Stimulated activated naive CD8-positive, alpha-beta T cell treated with anti-CD3 and anti-CD28 coated beads, Interleukin-15, Interleukin-2, amounts not matched to agents 100 ng/mL and 50 ng/mL, for 24 hours (primary cell): ENCODE measurements at regions not wholly inside any gene's neighbourhood (a gene's known extent, or its start where the extent isn't known, plus 50 kb on each side); places are given as distances from the start of the nearest gene placed in this dataset.

Source experiments
- H3K27ac Mint-ChIP-seq: one replicate; pipeline ENCODE4 v1.8.0; 2021; ENCODE audit warnings: mild to moderate bottlenecking, mixed read lengths
- H3K27me3 Mint-ChIP-seq: one replicate; pipeline ENCODE4 v1.8.0; 2021; ENCODE audit warnings: mixed read lengths
- H3K36me3 Mint-ChIP-seq: one replicate; pipeline ENCODE4 v1.8.0; 2021; ENCODE audit warnings: low read depth, mixed read lengths
- H3K4me1 Mint-ChIP-seq: one replicate; pipeline ENCODE4 v1.8.0; 2021; ENCODE audit warnings: low read depth, mixed read lengths
- H3K4me3 Mint-ChIP-seq: one replicate; pipeline ENCODE4 v1.8.0; 2021; ENCODE audit warnings: mild to moderate bottlenecking, mixed read lengths
- H3K9me3 Mint-ChIP-seq: one replicate; pipeline ENCODE4 v1.8.0; 2021; ENCODE audit warnings: mixed read lengths

DNA sequence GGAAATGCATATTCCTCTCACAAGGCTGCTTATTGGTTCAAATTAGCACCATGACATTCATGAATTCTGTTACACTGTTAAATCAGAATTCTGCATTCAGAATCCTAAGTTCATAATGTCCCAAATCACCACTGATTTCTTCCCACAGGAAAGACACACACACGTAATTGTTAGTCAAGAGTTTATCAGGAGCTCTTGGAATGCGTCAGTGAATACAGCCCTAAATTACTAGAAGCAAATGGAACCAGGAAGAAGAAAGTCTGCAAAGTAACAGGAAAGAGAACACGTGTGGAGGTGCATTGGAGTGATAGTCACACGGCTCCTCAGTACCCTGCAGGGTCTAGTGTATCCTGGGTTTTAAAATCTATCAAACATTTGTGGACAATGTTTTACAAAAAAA, 110.2 kb downstream of the ANXA2R start:
- no peaks in the 10 kb centered on the region for H3K36me3 Mint-ChIP-seq
- peaks cover 5% of the 10 kb centered on the region for H3K9me3 Mint-ChIP-seq
- no peaks in the 10 kb centered on the region for H3K4me1 Mint-ChIP-seq
- no peaks in the 10 kb centered on the region for H3K27me3 Mint-ChIP-seq
- no peak overlapping the region for H3K27ac Mint-ChIP-seq
- no peak overlapping the region for H3K4me3 Mint-ChIP-seq

DNA sequence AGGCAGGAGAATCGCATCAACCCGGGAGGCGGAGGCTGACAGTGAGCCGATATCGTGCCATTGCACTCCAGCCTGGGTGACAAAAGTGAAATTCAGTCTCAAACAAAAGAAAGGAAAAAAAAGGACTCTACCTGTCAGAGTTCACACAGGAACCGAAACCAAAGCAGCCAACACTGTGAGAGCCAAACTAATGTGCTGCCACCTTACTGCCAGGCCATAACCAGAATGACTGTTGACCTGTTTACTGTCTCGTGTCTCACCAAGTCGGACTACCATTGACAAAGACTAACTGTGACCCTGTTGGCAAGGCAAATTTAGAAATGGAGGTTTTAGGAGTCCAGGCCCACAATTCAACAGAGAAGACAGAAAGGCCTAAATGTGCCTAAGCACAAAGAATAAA, 112.4 kb downstream of the ANXA2R start:
- H3K4me3 Mint-ChIP-seq, result no peak overlapping the region
- H3K9me3 Mint-ChIP-seq, result peaks cover under 1% of the 10 kb centered on the region
- H3K27ac Mint-ChIP-seq, result no peak overlapping the region
- H3K36me3 Mint-ChIP-seq, result no peaks in the 10 kb centered on the region
- H3K27me3 Mint-ChIP-seq, result no peaks in the 10 kb centered on the region
- no peaks in the 10 kb centered on the region for H3K4me1 Mint-ChIP-seq

- no peak overlapping the region for H3K27ac Mint-ChIP-seq
- H3K4me1 Mint-ChIP-seq, result no peaks in the 10 kb centered on the region
- no peak overlapping the region for H3K4me3 Mint-ChIP-seq
- no peaks in the 10 kb centered on the region for H3K9me3 Mint-ChIP-seq
- H3K36me3 Mint-ChIP-seq, result no peaks in the 10 kb centered on the region
- H3K27me3 Mint-ChIP-seq, result no peaks in the 10 kb centered on the region
Observed at GRCh38 chr5:42924686-42925085, 113.0 kb upstream of the SELENOP start.

DNA sequence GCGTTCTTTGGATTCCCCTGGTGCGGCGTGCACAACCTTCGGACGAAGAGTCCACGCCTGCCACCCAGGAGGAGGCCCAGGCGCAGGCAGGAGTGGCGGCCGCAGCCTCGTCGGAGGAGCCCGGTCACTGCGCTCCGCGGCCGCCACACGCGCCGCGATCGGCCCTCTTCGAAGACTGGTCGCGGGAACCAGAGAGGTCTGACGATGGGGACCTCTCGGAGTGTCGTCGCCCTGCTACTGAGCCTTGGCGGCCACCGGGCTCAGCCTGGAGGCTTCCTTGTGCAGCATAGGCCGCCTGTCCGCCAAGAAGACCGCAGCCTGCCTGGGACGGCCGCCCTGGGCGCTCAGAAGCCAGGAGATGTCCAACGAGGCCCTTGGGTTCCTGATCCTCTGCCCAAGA, 112.5 kb upstream of the SELENOP start:
- H3K4me3 Mint-ChIP-seq, result no peak overlapping the region
- no peak overlapping the region for H3K27ac Mint-ChIP-seq
- H3K9me3 Mint-ChIP-seq, result no peaks in the 10 kb centered on the region
- H3K27me3 Mint-ChIP-seq, result no peaks in the 10 kb centered on the region
- H3K4me1 Mint-ChIP-seq, result no peaks in the 10 kb centered on the region
- H3K36me3 Mint-ChIP-seq, result no peaks in the 10 kb centered on the region

DNA sequence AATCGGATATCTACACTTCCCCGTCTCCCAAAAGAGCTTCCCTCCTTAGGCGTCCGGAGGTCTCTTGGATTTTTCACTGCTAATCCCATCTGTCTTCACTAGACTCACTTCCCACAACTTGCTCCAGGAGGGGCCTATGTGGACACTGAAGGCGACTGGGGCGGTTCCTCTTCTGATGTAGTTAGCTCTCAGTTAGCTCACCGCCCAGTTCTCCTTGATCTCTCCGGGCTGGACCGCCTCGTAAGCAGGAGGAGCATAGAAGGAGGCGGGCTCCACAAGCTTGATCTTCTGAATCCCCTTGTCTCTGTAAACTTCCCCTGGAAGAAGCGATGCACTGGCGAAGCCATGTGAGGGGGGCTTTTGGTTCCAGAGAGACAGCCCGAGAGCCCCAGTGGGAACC, 112.0 kb upstream of the SELENOP start:
- Mint-ChIP-seq H3K36me3 (no peaks in the 10 kb centered on the region), H3K4me1 (no peaks in the 10 kb centered on the region), H3K27me3 (no peaks in the 10 kb centered on the region), H3K9me3 (no peaks in the 10 kb centered on the region), H3K27ac (no peak overlapping the region), H3K4me3 (no peak overlapping the region)

- H3K27me3 Mint-ChIP-seq, result no peaks in the 10 kb centered on the region
- H3K4me3 Mint-ChIP-seq, result no peak overlapping the region
- H3K27ac Mint-ChIP-seq, result no peak overlapping the region
- H3K36me3 Mint-ChIP-seq, result no peaks in the 10 kb centered on the region
- no peaks in the 10 kb centered on the region for H3K4me1 Mint-ChIP-seq
- H3K9me3 Mint-ChIP-seq, result no peaks in the 10 kb centered on the region
Observed at GRCh38 chr5:42919600-42919999, 107.9 kb upstream of the SELENOP start.

DNA sequence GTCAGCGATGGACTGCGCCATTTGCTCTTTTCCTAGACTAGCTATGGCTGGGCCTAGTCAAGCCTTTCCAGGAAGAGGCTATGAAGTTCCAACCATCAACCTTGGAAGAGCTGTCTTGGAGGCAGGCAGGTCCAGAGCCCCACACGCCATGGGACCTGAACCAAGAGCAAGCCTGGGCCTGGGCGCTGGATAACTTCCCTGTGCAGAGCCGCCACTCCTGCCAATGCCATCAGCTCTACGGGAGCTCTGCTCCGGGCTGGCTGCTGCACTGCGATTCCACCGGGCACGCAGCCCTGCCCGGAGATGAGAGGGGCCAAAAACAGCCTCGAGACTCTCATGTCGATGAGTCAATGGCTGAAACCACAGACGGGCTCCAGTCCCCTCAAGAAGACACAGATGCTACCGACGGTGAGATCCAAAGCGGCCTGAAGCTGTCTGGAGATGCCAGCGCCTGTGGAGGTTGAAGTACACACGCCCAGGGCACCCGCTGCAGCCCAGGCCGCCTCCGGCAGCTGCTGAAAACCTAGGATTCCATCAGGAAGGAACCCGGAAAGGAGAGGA, 103.7 kb upstream of the SELENOP start:
- H3K36me3 Mint-ChIP-seq, result no peaks in the 10 kb centered on the region
- H3K27ac Mint-ChIP-seq, result no peak overlapping the region
- H3K4me1 Mint-ChIP-seq, result peaks cover 4% of the 10 kb centered on the region
- H3K9me3 Mint-ChIP-seq, result no peaks in the 10 kb centered on the region
- H3K27me3 Mint-ChIP-seq, result no peaks in the 10 kb centered on the region
- H3K4me3 Mint-ChIP-seq, result no peak overlapping the region

GRCh38 chr5:42912184-42912798, 100.6 kb upstream of the SELENOP start:
- Mint-ChIP-seq H3K9me3 (no peaks in the 10 kb centered on the region), H3K4me3 (no peak overlapping the region), H3K27ac (no peak overlapping the region), H3K36me3 (no peaks in the 10 kb centered on the region), H3K4me1 (peaks cover 15% of the 10 kb centered on the region), H3K27me3 (peaks cover 5% of the 10 kb centered on the region)

- Mint-ChIP-seq H3K4me1 (peaks cover 15% of the 10 kb centered on the region), H3K4me3 (peak overlapping the region; percentile 92), H3K27me3 (peaks cover 14% of the 10 kb centered on the region), H3K36me3 (no peaks in the 10 kb centered on the region), H3K27ac (peak overlapping the region; percentile 77), H3K9me3 (no peaks in the 10 kb centered on the region)
Observed at GRCh38 chr5:42908509-42909488, 97.1 kb upstream of the SELENOP start.

- Mint-ChIP-seq H3K27me3 (peaks cover 14% of the 10 kb centered on the region), H3K36me3 (no peaks in the 10 kb centered on the region), H3K9me3 (no peaks in the 10 kb centered on the region), H3K4me3 (peak overlapping the region; percentile 92), H3K4me1 (peaks cover 15% of the 10 kb centered on the region), H3K27ac (no peak overlapping the region)
Observed at GRCh38 chr5:42908086-42908485, 96.4 kb upstream of the SELENOP start.

- no peak overlapping the region for H3K4me3 Mint-ChIP-seq
- peaks cover 11% of the 10 kb centered on the region for H3K4me1 Mint-ChIP-seq
- peaks cover 14% of the 10 kb centered on the region for H3K27me3 Mint-ChIP-seq
- H3K9me3 Mint-ChIP-seq, result no peaks in the 10 kb centered on the region
- H3K36me3 Mint-ChIP-seq, result no peaks in the 10 kb centered on the region
- H3K27ac Mint-ChIP-seq, result no peak overlapping the region
Observed at GRCh38 chr5:42905827-42906226, 94.1 kb upstream of the SELENOP start.

DNA sequence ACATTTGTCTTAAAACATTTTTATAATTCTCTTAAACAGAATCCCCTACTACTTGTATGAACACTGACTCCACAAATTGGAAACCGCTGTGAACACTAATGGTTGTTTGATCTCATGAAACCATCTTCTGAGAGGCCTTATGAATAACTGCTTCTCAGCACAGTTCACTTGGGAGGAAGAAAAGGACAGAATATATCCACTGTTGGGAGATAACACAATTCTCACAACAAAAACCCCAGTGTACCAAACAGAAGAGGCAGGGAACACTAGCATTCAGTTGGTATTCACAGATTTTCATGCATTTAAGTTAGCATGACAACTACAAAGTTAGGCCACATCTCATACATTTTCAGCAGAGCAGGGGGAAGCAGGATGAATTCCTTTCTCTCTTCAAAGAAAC, 89.0 kb upstream of the SELENOP start:
- H3K4me3 Mint-ChIP-seq, result no peak overlapping the region
- no peaks in the 10 kb centered on the region for H3K4me1 Mint-ChIP-seq
- no peak overlapping the region for H3K27ac Mint-ChIP-seq
- H3K9me3 Mint-ChIP-seq, result no peaks in the 10 kb centered on the region
- H3K36me3 Mint-ChIP-seq, result no peaks in the 10 kb centered on the region
- peaks cover 13% of the 10 kb centered on the region for H3K27me3 Mint-ChIP-seq

- H3K4me1 Mint-ChIP-seq, result no peaks in the 10 kb centered on the region
- peaks cover 9% of the 10 kb centered on the region for H3K27me3 Mint-ChIP-seq
- H3K4me3 Mint-ChIP-seq, result no peak overlapping the region
- H3K36me3 Mint-ChIP-seq, result no peaks in the 10 kb centered on the region
- H3K27ac Mint-ChIP-seq, result no peak overlapping the region
- no peaks in the 10 kb centered on the region for H3K9me3 Mint-ChIP-seq
Observed at GRCh38 chr5:42898760-42899159, 87.1 kb upstream of the SELENOP start.

DNA sequence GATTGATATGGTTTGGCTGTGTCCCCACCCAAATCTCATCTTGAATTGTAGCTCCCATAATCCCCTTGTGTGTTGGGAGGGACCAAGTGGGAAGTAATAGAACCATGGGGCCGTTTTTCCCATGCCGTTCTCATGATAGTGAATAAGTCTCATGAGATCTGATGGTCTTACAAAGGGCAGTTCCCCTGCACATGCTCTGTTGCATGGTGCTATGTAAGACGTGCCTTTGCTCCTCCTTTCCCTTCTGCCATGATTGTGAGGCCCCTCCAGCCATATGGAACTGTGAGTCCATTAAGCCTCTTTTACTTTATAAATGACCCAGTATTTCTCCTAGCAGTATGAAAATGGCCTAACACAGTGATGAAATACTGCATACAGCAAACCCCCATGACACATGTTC, 84.8 kb upstream of the SELENOP start:
- H3K36me3 Mint-ChIP-seq, result no peaks in the 10 kb centered on the region
- no peak overlapping the region for H3K4me3 Mint-ChIP-seq
- no peak overlapping the region for H3K27ac Mint-ChIP-seq
- H3K9me3 Mint-ChIP-seq, result no peaks in the 10 kb centered on the region
- H3K27me3 Mint-ChIP-seq, result peaks cover 9% of the 10 kb centered on the region
- no peaks in the 10 kb centered on the region for H3K4me1 Mint-ChIP-seq

- Mint-ChIP-seq H3K27me3 (peaks cover 9% of the 10 kb centered on the region), H3K27ac (no peak overlapping the region), H3K9me3 (no peaks in the 10 kb centered on the region), H3K36me3 (no peaks in the 10 kb centered on the region), H3K4me3 (no peak overlapping the region), H3K4me1 (no peaks in the 10 kb centered on the region)
Observed at GRCh38 chr5:42894057-42894456, 82.4 kb upstream of the SELENOP start.
